IPS-18c (cell line): ENCODE measurements at regions not wholly inside any gene's neighbourhood (a gene's known extent, or its start where the extent isn't known, plus 50 kb on each side); places are given as distances from the start of the nearest gene placed in this dataset.
"Not testable (repeated sequence)": the region's sequence is repeated elsewhere in the genome, so short reads cannot be mapped to it uniquely, and the experiment has no call there.

Experiments used
- H3K4me3 ChIP-seq: 2 replicates; pipeline ENCODE4 v1.7.0; 2013; ENCODE audit warnings: low read depth, mild to moderate bottlenecking, low read length, moderate library complexity; ENCODE audit not compliant: insufficient read depth
- H3K9me3 ChIP-seq: one replicate; pipeline ENCODE4 v1.6.1; 2013; ENCODE audit warnings: mild to moderate bottlenecking, low read length, moderate library complexity; ENCODE audit not compliant: control insufficient read depth, insufficient read depth

DNA sequence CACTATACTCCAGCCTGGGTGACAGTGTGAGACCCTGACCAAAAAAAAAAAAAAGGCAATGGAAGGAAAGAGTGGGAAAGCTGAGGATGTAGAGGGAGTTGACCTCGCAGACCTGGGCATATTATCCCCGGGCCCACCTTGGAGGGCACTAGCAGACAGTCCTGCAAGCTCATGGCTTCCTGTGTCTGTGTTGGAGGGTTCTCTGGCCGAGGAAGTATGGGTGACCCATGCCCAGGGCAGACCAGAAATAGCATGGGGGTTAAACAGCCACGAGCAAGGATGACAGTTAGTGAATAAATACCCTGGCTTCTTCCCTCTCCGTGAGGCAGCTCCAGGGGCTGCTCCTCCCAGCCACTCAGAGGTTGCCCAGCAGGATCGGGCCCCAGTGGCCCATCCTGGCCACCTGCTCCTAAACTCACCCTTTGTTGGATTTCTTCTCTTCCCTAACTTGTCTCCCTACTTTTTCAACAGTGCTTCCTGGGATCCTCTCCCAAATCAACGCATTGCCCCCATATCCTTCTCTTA lies 485.8 kb downstream of the ZNF536 start:
- Histone ChIP-seq H3K9me3 (peaks cover 2% of the 10 kb centered on the region), H3K4me3 (no peak overlapping the region)

- Histone ChIP-seq H3K4me3 (no peak overlapping the region), H3K9me3 (peaks cover 2% of the 10 kb centered on the region)
Observed at GRCh38 chr19:30857388-30857787, 485.2 kb downstream of the ZNF536 start.

GRCh38 chr19:30856786-30857185 lies 484.6 kb downstream of the ZNF536 start:
- Histone ChIP-seq H3K9me3 (peaks cover 2% of the 10 kb centered on the region), H3K4me3 (no peak overlapping the region)

GRCh38 chr19:30856376-30856775 lies 484.2 kb downstream of the ZNF536 start:
- Histone ChIP-seq H3K9me3 (peaks cover 2% of the 10 kb centered on the region), H3K4me3 (no peak overlapping the region)

- Histone ChIP-seq H3K4me3 (no peak overlapping the region), H3K9me3 (peaks cover 2% of the 10 kb centered on the region)
Observed at GRCh38 chr19:30855442-30855841, 483.3 kb downstream of the ZNF536 start.

DNA sequence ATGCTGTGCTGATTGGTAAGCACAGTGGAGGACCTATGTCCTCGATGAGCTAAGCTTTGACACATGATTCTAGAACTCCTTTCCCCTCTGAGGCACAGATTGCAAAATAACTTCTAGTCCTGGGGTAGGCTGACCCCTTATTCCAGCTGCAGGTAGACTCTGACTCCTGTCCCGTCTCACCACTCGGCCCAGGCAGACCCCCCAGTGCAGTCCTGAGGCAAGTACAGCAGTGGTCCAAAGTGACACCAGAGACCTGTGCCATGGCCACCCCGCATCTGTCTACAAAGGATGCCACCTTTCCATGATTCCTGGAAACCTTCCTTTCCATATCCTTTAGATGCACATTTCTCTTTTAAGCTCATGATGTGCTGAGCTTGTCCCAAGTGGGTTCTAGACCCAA lies 482.5 kb downstream of the ZNF536 start:
- H3K4me3 ChIP-seq, result no peak overlapping the region
- H3K9me3 ChIP-seq, result peaks cover 2% of the 10 kb centered on the region

- Histone ChIP-seq H3K4me3 (no peak overlapping the region), H3K9me3 (peaks cover 2% of the 10 kb centered on the region)
Observed at GRCh38 chr19:30854207-30854606, 482.0 kb downstream of the ZNF536 start.

DNA sequence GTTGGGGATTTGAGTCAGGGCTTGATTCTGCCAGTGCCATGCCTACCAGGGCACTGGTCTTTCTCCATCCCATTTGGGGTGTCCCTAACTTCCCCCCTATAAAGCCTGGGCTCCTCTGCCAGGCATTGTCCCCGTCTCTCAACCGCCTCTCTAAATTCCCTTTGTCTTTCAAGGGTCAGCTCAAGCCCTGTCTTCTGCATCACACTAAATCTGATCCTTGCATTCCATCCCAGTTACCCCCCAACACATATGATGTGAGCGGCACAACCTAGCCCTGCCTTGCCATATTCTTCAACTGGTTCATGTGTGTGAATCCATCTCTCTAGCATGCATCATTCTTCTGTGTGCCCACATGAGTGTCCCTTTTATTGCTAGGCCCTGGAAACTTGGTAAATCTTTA lies 480.9 kb downstream of the ZNF536 start:
- H3K9me3 ChIP-seq, result no peaks in the 10 kb centered on the region
- H3K4me3 ChIP-seq, result no peak overlapping the region

- Histone ChIP-seq H3K9me3 (no peaks in the 10 kb centered on the region), H3K4me3 (no peak overlapping the region)
Observed at GRCh38 chr19:30852168-30852567, 480.0 kb downstream of the ZNF536 start.

GRCh38 chr19:30851646-30852045 lies 479.5 kb downstream of the ZNF536 start:
- no peaks in the 10 kb centered on the region for H3K9me3 ChIP-seq
- H3K4me3 ChIP-seq, result no peak overlapping the region

GRCh38 chr19:30848636-30849425 lies 476.6 kb downstream of the ZNF536 start:
- Histone ChIP-seq H3K9me3 (no peaks in the 10 kb centered on the region), H3K4me3 (no peak overlapping the region)

- Histone ChIP-seq H3K4me3 (no peak overlapping the region), H3K9me3 (no peaks in the 10 kb centered on the region)
Observed at GRCh38 chr19:30846102-30846501, 473.9 kb downstream of the ZNF536 start.

GRCh38 chr19:30842926-30843325 lies 470.7 kb downstream of the ZNF536 start:
- Histone ChIP-seq H3K4me3 (no peak overlapping the region), H3K9me3 (peaks cover 3% of the 10 kb centered on the region)

GRCh38 chr19:30841934-30842333 lies 469.8 kb downstream of the ZNF536 start:
- no peak overlapping the region for H3K4me3 ChIP-seq
- peaks cover 3% of the 10 kb centered on the region for H3K9me3 ChIP-seq

DNA sequence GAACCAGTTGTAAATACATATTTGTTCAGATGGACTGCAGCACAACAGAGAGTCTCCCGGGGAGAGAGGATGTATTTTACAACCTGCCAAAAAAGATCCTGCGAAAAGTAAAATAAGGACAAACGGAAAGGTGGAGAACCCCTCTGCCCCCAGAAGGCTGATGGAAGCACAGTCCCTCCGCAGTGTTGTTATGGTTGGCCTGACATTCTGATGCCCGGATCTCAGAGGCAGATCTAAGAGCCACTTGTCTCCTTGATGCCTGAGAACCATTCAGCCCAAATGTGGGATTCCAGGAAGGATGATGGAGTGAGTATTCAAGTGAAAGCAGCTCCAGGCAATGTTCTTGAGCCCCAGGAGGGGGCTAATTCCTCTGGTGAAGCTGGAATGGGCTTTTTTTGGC lies 458.7 kb downstream of the ZNF536 start:
- Histone ChIP-seq H3K4me3 (no peak overlapping the region), H3K9me3 (no peaks in the 10 kb centered on the region)

DNA sequence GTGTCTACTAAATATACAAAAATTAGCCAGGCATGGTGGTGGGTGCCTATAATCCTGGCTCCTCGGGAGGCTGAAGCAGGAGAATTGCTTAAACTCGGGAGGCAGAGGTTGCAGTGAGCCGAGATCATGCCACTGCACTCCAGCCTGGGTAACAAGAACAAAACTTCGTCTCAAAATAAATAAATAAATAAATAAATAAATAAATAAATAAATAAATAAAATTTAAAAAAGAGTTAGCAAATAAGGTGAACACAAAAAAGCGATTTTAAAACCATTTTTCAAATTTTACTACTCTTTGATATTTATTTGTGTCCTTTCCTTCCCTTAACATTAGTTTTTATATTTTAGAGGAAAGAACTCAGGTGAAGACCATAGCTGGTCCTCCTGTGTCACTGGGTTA lies 453.3 kb downstream of the ZNF536 start:
- not testable (repeated sequence) for H3K4me3 ChIP-seq, H3K9me3 ChIP-seq

DNA sequence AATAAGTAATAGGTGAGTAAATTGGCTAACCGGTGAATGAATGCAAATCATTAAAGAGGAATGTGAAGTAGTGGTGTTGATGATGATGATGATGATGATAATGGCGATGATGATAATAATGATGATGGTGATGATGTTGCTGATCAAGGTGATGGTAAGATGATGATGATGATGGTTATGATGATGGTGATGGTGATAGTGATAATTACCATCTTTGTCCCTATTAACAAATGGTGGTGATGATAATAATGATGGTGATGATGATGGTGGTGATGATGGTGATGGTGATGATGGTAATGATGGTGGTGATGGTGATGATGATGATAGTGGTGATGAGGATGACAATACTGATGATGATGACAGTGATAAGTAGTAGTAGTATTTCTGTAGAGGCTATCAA lies 452.6 kb downstream of the ZNF536 start:
- Histone ChIP-seq H3K4me3 (no peak overlapping the region), H3K9me3 (no peaks in the 10 kb centered on the region)

DNA sequence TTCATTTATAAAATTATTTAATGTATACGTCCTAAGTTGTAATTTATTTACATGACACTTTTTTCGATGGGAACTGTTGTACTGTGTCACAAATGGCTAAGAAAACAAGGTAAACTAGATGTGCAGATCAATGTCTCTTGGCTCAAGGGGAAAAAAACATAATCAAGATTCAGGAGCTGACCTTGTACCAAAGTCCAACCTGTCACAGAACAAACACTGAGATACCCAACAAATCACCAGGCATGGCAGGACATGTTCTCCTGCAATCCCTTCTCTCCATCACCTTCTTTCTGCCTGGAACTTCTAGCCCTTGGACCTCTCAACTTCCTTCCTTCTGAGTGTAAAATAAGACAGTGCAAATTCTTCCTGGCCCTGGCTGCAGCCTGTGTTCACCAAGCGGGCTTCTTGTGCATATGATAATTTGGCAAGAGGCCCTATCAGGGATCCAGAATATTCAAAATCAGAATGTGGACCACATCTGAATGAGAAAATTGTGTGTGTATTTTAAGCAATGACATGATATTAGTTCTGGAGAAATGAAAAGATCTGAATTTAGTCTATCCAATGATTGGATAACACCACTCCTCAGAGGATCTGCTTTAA lies 445.9 kb downstream of the ZNF536 start:
- Histone ChIP-seq H3K4me3 (no peak overlapping the region), H3K9me3 (no peaks in the 10 kb centered on the region)
